K562 (cell line): ENCODE measurements at regions not wholly inside any gene's neighbourhood (a gene's known extent, or its start where the extent isn't known, plus 50 kb on each side); places are given as distances from the start of the nearest gene placed in this dataset.

ENCODE experiments used
- ATAC-seq: fragments of 200-7000 bp; cut with Tn5 transposase; 3 replicates; pipeline ENCODE4 v1.9.1; 2020; ENCODE audit warnings: moderate library complexity
- BruUV-seq: library from RNA; stranded (reverse); fragments of 400-500 nt; replicated peaks from 2 replicates; lab custom pipeline; 2021; lab: Mats Ljungman, UMichigan
- CTCF ChIA-PET: fragments of 300-600 bp; formaldehyde crosslinking; extraction: SDS; loops from one replicate; lab custom pipeline; 2021; ENCODE audit warnings: low intra/inter-chr PET ratio; lab: Yijun Ruan, JAX
- POLR2A ChIA-PET: fragments of 300-600, 350-650 bp; sonication (Branson Sonifier 250); formaldehyde crosslinking; extraction: SDS; loops from one replicate; lab custom pipeline; 2021; ENCODE audit warnings: antibody characterized with exemption, inconsistent platforms; lab: Yijun Ruan, JAX
- DNase-seq, 4 experiments: peaks; one replicate each; pipeline versions ENCODE4 v3.0.0 to v3.0.0-alpha.2; 2011 to 2018; ENCODE audit warnings: low spot score in 3 of 4, mixed read lengths in 3 of 4; ENCODE audit errors: extremely low read depth in 1 of 4
- FAIRE-seq: peaks from 2 replicates; lab custom pipeline; 2011; peaks lifted over from hg19 to GRCh38; lab: Jason Lieb, UNC
- H2AFZ ChIP-seq: 2 replicates; pipeline ENCODE4 v1.6.0; 2011; ENCODE audit warnings: low read depth, low read length, control low read depth, inconsistent platforms
- H3K27ac ChIP-seq: fragments of 200-600 bp; 3 replicates; pipeline ENCODE4 v1.8.0; 2011; ENCODE audit warnings: low read depth, mild to moderate bottlenecking, control low read depth, inconsistent platforms, low read length, moderate library complexity, mixed read lengths; ENCODE audit errors: extremely low read depth
- H3K27me3 ChIP-seq, 2 experiments: fragments of 300-600 bp in 1 of 2; 2 replicates in 1 of 2; 3 replicates in 1 of 2; pipeline versions ENCODE4 v1.6.0 to v1.8.0; 2011; ENCODE audit warnings: inconsistent platforms in 2 of 2, low read length in 2 of 2, mild to moderate bottlenecking in 1 of 2, mixed read lengths in 1 of 2, moderate library complexity in 1 of 2; ENCODE audit not compliant: control insufficient read depth in 2 of 2, insufficient read depth in 2 of 2
- H3K36me3 ChIP-seq: fragments of 300-600 bp; 3 replicates; pipeline ENCODE4 v1.8.0; 2011; ENCODE audit warnings: mild to moderate bottlenecking, low read length, inconsistent platforms; ENCODE audit not compliant: control insufficient read depth, insufficient read depth
- H3K4me1 ChIP-seq, 2 experiments: fragments of 200-600 bp in 1 of 2; replicated peaks in 1 of 2; 2 replicates in 1 of 2; 3 replicates in 1 of 2; pipeline versions ENCODE4 v1.5.1 to v1.8.0; 2011; ENCODE audit warnings: inconsistent platforms in 2 of 2, low read length in 2 of 2, mild to moderate bottlenecking in 1 of 2, mixed read lengths in 1 of 2, moderate library complexity in 1 of 2; ENCODE audit not compliant: control insufficient read depth in 2 of 2, insufficient read depth in 2 of 2
- H3K4me2 ChIP-seq: 2 replicates; pipeline ENCODE4 v1.6.1; 2011; ENCODE audit warnings: low read length, control low read depth, inconsistent platforms, mixed read lengths; ENCODE audit not compliant: insufficient read depth
- H3K4me3 ChIP-seq: fragments of 200-600 bp; sonication (generic), shearing (Covaris generic); 2 replicates; pipeline ENCODE4 v1.5.1; 2016; ENCODE audit warnings: control low read depth, inconsistent platforms
- H3K79me2 ChIP-seq: fragments of 200-600 bp; 3 replicates; pipeline ENCODE4 v1.8.0; 2011; ENCODE audit warnings: low read length, inconsistent platforms; ENCODE audit not compliant: control insufficient read depth, insufficient read depth
- H3K9ac ChIP-seq, 2 experiments: 2 replicates each; pipeline versions ENCODE4 v1.6.0 to v1.6.1; 2011; ENCODE audit warnings: low read depth in 2 of 2, low read length in 2 of 2, control low read depth in 1 of 2, inconsistent platforms in 1 of 2, mild to moderate bottlenecking in 1 of 2, mixed read lengths in 1 of 2; ENCODE audit not compliant: insufficient read depth in 1 of 2
- H3K9me1 ChIP-seq: one replicate; pipeline ENCODE4 v1.6.0; 2011; ENCODE audit warnings: inconsistent platforms, mild to moderate bottlenecking, low read length, moderate library complexity; ENCODE audit not compliant: control insufficient read depth, insufficient read depth
- H3K9me3 ChIP-seq: replicated peaks from 2 replicates; pipeline ENCODE4 v1.5.1; 2011; ENCODE audit warnings: low read depth, low read length, inconsistent platforms; ENCODE audit not compliant: control insufficient read depth, insufficient read depth
- H4K20me1 ChIP-seq: replicated peaks from 2 replicates; pipeline ENCODE4 v1.6.1; 2011; ENCODE audit warnings: low read length, inconsistent platforms, mixed read lengths; ENCODE audit not compliant: control insufficient read depth, insufficient read depth
- CBX1 ChIP-seq: sonication (generic); IDR thresholded peaks from 2 replicates; pipeline ENCODE4 v1.6.1; 2016; ENCODE audit warnings: antibody characterized with exemption, low read depth, mild to moderate bottlenecking
- GABPA ChIP-seq: fragments of 200-800 bp; sonication (Bioruptor generic); conservative IDR thresholded peaks from 2 replicates; pipeline ENCODE4 v1.6.1; 2016; ENCODE audit warnings: low read depth, missing genetic modification characterization, missing compliant biosample characterization
- HDAC8 ChIP-seq: fragments of 450-650 bp; IDR thresholded peaks from 2 replicates; pipeline ENCODE4 v1.6.1; 2016; ENCODE audit warnings: mild to moderate bottlenecking, missing genetic modification characterization, moderate library complexity, missing compliant biosample characterization
- KDM2B ChIP-seq: fragments of 250-450 bp; sonication (Bioruptor Pico); IDR thresholded peaks from 2 replicates; pipeline ENCODE4 v1.8.0; 2021; ENCODE audit warnings: mild to moderate bottlenecking, moderate library complexity
- LEF1 ChIP-seq: fragments of 450-650 bp; IDR thresholded peaks from 2 replicates; pipeline ENCODE4 v1.6.1; 2016; ENCODE audit warnings: mild to moderate bottlenecking
- MYNN ChIP-seq, 2 experiments: sonication (generic); formaldehyde crosslinking in 1 of 2; IDR thresholded peaks; 2 replicates each; pipeline versions ENCODE4 v1.5.0 to v1.6.1; 2016 to 2020; ENCODE audit warnings: antibody characterized with exemption in 1 of 2, missing genetic modification reagents in 1 of 2
- RBM39 ChIP-seq: fragments of 200-400 bp; formaldehyde crosslinking; optimal IDR thresholded peaks from 2 replicates; pipeline ENCODE3; 2018; ENCODE audit warnings: low read depth, low read length
- RCOR1 ChIP-seq, 2 experiments: IDR thresholded peaks; 2 replicates each; pipeline ENCODE4 v1.6.1; 2012; ENCODE audit warnings: low read depth in 2 of 2, low read length in 2 of 2, borderline replicate concordance in 1 of 2, improper control_type of control experiment in 1 of 2
- RFX1 ChIP-seq: fragments of 450-650 bp; IDR thresholded peaks from 2 replicates; pipeline ENCODE4 v1.6.1; 2016; ENCODE audit warnings: mild to moderate bottlenecking, moderate library complexity
- SIN3A ChIP-seq, 2 experiments: fragments of 150-350 bp in 1 of 2; IDR thresholded peaks; 2 replicates each; pipeline ENCODE4 v1.6.1; 2011 to 2016; ENCODE audit warnings: borderline replicate concordance in 2 of 2, low read depth in 2 of 2, low read length in 2 of 2, mild to moderate bottlenecking in 2 of 2, moderate library complexity in 2 of 2; ENCODE audit not compliant: control insufficient read depth in 1 of 2
- SIX5 ChIP-seq, 2 experiments: IDR thresholded peaks; 2 replicates each; pipeline ENCODE4 v1.6.1; 2011; ENCODE audit warnings: low read length in 2 of 2, borderline replicate concordance in 1 of 2, low read depth in 1 of 2, mild to moderate bottlenecking in 1 of 2, moderate library complexity in 1 of 2; ENCODE audit not compliant: insufficient read depth in 1 of 2
- ZNF224 ChIP-seq: sonication (generic); formaldehyde crosslinking; IDR thresholded peaks from 2 replicates; pipeline ENCODE4 v1.8.0; 2022; ENCODE audit warnings: mild to moderate bottlenecking, missing genetic modification reagents
- ZNF384 ChIP-seq: IDR thresholded peaks from 2 replicates; pipeline ENCODE4 v1.6.1; 2012; ENCODE audit warnings: low read depth, low read length, improper control_type of control experiment
- ZNF445 ChIP-seq: fragments of 250-450 bp; sonication (Bioruptor Pico); IDR thresholded peaks from 2 replicates; pipeline ENCODE4 v1.4.0; 2020; ENCODE audit warnings: low read depth, mild to moderate bottlenecking, moderate library complexity
- ZNF717 ChIP-seq: fragments of 250-450 bp; sonication (Bioruptor Pico); IDR thresholded peaks from 2 replicates; pipeline ENCODE4 v1.5.0; 2021
- WGBS: fragments of 100-300 bp; shearing (Covaris generic); methylation state at CpG from one replicate; pipeline ENCODE4 v1.1.6; 2016; ENCODE audit warnings: low coverage, mixed read lengths; ENCODE audit not compliant: insufficient coverage; ENCODE audit errors: missing lambda C conversion rate; 5-methylcytosine and 5-hydroxymethylcytosine counted together
- in situ Hi-C: fragments of 300-500 bp; cut with MboI; formaldehyde crosslinking; loops from 4 replicates; pipeline ENCODE4 v1.15.0; 2018; ENCODE audit warnings: inconsistent platforms, mixed read lengths
- intact Hi-C: fragments of 100-400 bp; cut with micrococcal nuclease; formaldehyde crosslinking; loops from 2 replicates; pipeline ENCODE4 v1.14.2; 2022
- TF ChIP-seq, protein P1 (sequence below): sonication (generic); formaldehyde crosslinking; IDR thresholded peaks from 2 replicates; pipeline ENCODE4 v1.8.1; 2022; ENCODE audit warnings: missing genetic modification reagents
- TF ChIP-seq, protein P2 (sequence below): fragments of 200-800 bp; sonication (Bioruptor generic); IDR thresholded peaks from 2 replicates; pipeline ENCODE4 v1.6.1; 2016; ENCODE audit warnings: missing genetic modification characterization, missing compliant biosample characterization

DNA sequence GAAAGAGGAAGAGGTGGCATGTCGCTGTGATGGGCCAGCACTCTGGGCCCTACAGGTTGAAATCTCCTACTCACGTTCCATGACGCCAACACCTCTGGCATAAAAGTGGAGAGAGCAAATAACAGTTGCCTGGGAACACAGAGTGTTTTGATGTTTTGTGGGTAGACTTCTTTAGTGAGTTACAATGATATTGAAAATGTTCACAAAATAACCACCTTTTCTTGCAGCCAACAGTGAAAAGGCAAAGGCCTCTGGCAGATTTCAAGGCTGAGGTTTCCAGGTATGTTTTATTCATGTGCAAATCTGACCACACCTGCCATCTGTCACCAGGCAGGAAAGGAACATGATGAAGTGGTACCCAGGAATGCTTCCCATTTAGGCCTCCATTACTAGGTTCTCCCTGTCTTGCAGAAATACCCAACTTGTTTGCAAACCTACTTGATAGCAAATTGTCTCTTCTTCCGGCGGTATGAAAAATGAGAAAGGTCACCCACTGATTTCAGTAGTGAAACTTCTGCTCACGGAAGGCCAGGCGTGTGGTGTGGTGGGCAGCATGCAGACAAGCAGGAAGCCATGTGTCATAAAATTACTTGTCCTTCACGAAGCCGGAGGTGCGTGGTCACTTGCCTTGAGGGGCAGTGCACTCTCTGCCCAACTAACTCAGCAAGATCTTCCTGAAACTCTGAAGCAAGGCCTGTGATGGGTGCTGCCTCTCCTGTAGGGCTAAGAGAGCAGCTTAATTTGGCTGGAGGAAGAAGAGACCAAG lies 299.1 kb upstream of the PRDM1 start:
- ChIA-PET POLR2A (no interaction called here), CTCF (no interaction called here)
- no TSS peak for BruUV-seq
- H3K9me1 ChIP-seq: no peaks in the 10 kb centered on the region
- ATAC-seq: no peak
- FAIRE-seq: no peak
- H3K36me3 ChIP-seq: no peaks in the 10 kb centered on the region
- no peak for DNase-seq
- in situ Hi-C loops (no loop called here), intact Hi-C loops (no loop called here)
- H3K9ac ChIP-seq: no peak overlapping the region
- no peaks in the 10 kb centered on the region for H3K79me2 ChIP-seq
- no peak overlapping the region for H3K4me2 ChIP-seq
- H4K20me1 ChIP-seq: no peaks in the 10 kb centered on the region
- WGBS: 58% methylated on average over 10 of the region's 10 CpGs
- no peak overlapping the region for H3K27ac ChIP-seq
- no peak overlapping the region for H3K4me3 ChIP-seq
- H3K4me1 ChIP-seq: no peaks in the 10 kb centered on the region; a peak in 1 of 5 replicates
- no peak overlapping the region for H2AFZ ChIP-seq
- no peaks in the 10 kb centered on the region; a peak in 1 of 5 replicates for H3K27me3 ChIP-seq
- no peaks in the 10 kb centered on the region for H3K9me3 ChIP-seq
- TF ChIP-seq RCOR1 (IDR thresholded peaks at IDR 0.05; ENCODE audit: borderline replicate concordance in 1 of 2, low read depth in 2 of 2, low read length in 2 of 2) (no peak), MYNN (IDR thresholded peaks at IDR 0.05) (no peak), MYNN (CRISPR knock-in tag; IDR thresholded peaks at IDR 0.05) (no peak), KDM2B (CRISPR knock-in tag) (no peak), ZNF224 (no peak), ZNF384 (no peak), LEF1 (no peak), SIX5 (IDR thresholded peaks at IDR 0.05; ENCODE audit: borderline replicate concordance in 1 of 2, insufficient read depth in 1 of 2, low read depth in 1 of 2, low read length in 2 of 2) (no peak), SIN3A (IDR thresholded peaks at IDR 0.05; ENCODE audit: borderline replicate concordance in 2 of 2, control insufficient read depth in 1 of 2, low read depth in 2 of 2, low read length in 2 of 2) (no peak), HDAC8 (no peak), ZNF717 (CRISPR knock-in tag) (no peak), ZNF445 (CRISPR knock-in tag) (no peak), RBM39 (no peak), RFX1 (no peak), CBX1 (no peak), GABPA (tag) (no peak)
- TF ChIP-seq, protein P1, sequence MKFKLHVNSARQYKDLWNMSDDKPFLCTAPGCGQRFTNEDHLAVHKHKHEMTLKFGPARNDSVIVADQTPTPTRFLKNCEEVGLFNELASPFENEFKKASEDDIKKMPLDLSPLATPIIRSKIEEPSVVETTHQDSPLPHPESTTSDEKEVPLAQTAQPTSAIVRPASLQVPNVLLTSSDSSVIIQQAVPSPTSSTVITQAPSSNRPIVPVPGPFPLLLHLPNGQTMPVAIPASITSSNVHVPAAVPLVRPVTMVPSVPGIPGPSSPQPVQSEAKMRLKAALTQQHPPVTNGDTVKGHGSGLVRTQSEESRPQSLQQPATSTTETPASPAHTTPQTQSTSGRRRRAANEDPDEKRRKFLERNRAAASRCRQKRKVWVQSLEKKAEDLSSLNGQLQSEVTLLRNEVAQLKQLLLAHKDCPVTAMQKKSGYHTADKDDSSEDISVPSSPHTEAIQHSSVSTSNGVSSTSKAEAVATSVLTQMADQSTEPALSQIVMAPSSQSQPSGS (CRISPR knock-in tag): no peak
- TF ChIP-seq, protein P2, sequence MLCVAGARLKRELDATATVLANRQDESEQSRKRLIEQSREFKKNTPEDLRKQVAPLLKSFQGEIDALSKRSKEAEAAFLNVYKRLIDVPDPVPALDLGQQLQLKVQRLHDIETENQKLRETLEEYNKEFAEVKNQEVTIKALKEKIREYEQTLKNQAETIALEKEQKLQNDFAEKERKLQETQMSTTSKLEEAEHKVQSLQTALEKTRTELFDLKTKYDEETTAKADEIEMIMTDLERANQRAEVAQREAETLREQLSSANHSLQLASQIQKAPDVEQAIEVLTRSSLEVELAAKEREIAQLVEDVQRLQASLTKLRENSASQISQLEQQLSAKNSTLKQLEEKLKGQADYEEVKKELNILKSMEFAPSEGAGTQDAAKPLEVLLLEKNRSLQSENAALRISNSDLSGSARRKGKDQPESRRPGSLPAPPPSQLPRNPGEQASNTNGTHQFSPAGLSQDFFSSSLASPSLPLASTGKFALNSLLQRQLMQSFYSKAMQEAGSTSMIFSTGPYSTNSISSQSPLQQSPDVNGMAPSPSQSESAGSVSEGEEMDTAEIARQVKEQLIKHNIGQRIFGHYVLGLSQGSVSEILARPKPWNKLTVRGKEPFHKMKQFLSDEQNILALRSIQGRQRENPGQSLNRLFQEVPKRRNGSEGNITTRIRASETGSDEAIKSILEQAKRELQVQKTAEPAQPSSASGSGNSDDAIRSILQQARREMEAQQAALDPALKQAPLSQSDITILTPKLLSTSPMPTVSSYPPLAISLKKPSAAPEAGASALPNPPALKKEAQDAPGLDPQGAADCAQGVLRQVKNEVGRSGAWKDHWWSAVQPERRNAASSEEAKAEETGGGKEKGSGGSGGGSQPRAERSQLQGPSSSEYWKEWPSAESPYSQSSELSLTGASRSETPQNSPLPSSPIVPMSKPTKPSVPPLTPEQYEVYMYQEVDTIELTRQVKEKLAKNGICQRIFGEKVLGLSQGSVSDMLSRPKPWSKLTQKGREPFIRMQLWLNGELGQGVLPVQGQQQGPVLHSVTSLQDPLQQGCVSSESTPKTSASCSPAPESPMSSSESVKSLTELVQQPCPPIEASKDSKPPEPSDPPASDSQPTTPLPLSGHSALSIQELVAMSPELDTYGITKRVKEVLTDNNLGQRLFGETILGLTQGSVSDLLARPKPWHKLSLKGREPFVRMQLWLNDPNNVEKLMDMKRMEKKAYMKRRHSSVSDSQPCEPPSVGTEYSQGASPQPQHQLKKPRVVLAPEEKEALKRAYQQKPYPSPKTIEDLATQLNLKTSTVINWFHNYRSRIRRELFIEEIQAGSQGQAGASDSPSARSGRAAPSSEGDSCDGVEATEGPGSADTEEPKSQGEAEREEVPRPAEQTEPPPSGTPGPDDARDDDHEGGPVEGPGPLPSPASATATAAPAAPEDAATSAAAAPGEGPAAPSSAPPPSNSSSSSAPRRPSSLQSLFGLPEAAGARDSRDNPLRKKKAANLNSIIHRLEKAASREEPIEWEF (CRISPR knock-in tag): no peak
